NCI-H510A (cell line): ENCODE measurements at regions not wholly inside any gene's neighbourhood (a gene's known extent, or its start where the extent isn't known, plus 50 kb on each side); places are given as distances from the start of the nearest gene placed in this dataset.
"Not testable (repeated sequence)": the region's sequence is repeated elsewhere in the genome, so short reads cannot be mapped to it uniquely, and the experiment has no call there.

Experiments
- DNase-seq: peaks from one replicate; lab custom pipeline; 2025; lab: John Stamatoyannopoulos, UW

DNA sequence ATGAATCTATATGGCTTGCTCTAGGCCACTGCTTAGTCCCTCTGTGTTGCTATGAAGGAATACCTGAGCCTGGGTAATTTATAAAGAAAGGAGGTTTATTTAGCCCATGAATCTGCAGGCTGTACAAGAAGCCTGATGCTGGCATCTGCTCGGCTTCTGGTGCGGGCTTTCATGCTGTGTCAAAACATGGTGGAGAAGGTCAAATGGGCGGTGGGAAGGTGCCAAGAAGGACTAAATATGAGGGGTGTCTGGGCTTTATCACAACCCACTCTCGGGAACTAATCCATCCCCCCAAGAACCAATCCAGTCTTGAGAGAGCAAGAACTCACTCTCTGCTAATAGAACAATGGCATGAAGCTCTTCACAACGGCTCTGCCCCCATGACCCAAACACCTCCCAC lies 481.6 kb downstream of the EIPR1 start:
- no peak for DNase-seq

DNA sequence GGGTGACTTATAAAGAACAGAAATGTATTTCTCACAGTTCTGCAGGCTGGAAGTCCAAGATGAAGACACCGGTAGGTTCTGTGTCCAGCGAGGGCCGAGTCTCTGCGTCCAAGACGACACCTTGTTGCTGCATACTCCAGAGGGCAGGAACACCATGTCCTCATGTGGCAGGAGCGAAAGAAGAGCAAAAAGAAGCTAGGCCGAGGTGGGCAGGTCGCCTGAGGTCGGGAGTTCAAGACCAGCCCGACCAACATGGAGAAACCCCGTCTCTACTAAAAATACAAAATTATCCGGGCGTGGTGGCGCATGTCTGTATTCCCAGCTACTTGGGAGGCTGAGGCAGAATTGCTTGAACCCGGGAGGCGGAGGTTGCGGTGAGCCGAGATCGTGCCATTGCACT lies 483.6 kb downstream of the EIPR1 start:
- DNase-seq: not testable (repeated sequence)

- no peak for DNase-seq
Observed at GRCh38 chr2:2892892-2893291, 484.7 kb downstream of the EIPR1 start.

GRCh38 chr2:2892378-2892777 lies 485.2 kb downstream of the EIPR1 start:
- no peak for DNase-seq

GRCh38 chr2:2890901-2891300 lies 486.7 kb downstream of the EIPR1 start:
- no peak for DNase-seq

GRCh38 chr2:2890246-2890645 lies 487.4 kb downstream of the EIPR1 start:
- DNase-seq: no peak

DNA sequence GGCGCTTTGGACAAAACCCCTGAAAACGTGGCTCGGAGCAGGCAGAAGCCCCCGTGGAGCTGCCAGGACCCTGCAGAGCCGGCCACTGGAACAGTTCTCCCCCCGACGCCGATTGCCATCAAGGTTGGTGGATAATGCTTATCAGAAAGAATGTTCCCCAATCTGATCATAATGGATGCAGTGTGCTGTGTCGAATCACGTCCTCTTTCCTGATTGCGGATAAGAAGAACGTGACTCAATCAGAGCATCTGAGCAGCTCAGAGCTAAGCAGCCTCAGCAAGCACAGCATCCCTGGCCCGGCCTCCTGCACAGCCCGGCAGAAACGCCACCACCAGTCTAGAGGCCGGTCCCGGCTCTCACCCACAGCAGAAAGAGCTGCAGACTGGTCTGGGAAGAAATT lies 488.0 kb downstream of the EIPR1 start:
- DNase-seq: no peak

- no peak for DNase-seq
Observed at GRCh38 chr2:2889141-2889540, 488.5 kb downstream of the EIPR1 start.

- no peak for DNase-seq
Observed at GRCh38 chr2:2887772-2888387, 489.7 kb downstream of the EIPR1 start.

- DNase-seq: no peak
Observed at GRCh38 chr2:2886922-2887321, 490.7 kb downstream of the EIPR1 start.

GRCh38 chr2:2881499-2881898 lies 496.1 kb downstream of the EIPR1 start:
- no peak for DNase-seq

DNA sequence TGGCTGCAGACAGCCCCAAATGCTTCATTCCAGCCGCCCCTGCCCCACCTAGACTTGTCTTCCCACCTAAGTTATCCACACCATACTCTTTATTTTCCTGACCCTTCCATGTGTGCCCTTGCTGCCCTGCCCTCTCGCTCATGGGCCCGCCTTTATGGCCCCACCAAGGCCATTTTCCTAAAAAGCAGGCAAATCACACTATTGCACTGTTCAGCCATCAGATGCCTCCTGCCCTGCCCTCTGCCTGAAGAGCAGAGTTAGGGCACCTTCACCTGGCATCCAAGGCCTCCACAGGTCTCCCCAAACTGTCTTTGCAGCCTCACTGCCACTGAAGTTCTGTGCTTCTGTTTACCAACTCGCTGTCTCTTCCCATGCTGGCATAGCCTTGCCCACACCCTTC lies 496.7 kb downstream of the EIPR1 start:
- DNase-seq: no peak

DNA sequence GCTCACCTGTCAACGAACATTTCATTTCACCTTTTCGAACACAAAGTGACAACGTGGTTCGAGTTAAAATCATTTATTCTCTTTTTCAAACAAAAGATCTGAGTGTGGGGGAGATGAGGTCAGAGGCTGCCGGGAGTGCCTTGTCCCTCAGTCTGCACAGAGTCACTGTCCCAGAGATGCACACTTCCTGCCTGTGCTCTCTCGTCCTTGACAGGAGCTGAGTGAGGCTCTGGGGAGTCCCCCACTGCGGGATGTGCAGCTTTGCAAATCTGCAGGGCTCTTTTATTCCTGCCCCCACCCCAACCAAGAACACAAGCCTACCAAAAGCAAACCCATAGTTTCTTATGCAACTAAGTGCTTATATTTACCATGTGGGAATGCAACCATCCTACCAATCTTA lies 497.8 kb downstream of the EIPR1 start:
- no peak for DNase-seq

DNA sequence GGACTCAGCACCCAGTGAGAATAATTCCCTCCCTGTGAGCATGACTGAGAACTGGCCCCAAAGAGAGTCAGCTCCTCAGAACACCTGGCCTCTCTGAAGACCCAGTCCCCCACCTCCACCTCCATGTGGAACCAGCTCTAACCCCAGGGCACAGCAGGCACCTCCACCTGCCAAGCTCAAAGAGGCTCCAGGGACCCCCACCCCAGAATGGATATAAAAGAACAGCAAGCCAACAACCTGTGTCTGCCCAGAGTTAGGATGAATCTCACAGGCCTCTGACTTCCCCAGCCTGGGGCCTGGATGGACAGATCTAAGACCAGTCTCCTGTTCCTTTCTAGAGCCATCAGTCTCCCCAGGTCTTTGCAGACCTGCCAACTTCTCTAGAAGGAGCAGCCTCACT lies 498.5 kb downstream of the EIPR1 start:
- DNase-seq: no peak

DNA sequence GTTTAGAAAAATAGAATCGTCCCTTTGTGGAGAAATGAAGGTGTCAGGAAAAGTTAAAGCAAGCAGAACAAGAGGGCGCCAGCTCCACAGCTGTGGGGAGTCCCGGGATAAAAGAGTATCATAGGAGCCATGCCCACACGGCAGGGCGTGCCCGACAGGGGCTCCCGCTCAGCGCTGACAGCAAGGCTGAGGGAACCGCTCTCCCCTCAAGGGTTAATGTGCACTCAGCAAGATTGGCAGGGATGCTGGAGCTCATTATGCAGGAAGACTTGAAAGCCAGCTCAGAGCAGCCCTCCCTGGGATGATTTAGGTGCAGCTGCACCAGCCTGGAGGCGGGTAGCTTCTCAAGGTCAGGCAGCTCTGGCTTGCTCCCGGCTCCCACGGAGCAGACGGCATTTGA lies 500.2 kb downstream of the EIPR1 start:
- no peak for DNase-seq

DNA sequence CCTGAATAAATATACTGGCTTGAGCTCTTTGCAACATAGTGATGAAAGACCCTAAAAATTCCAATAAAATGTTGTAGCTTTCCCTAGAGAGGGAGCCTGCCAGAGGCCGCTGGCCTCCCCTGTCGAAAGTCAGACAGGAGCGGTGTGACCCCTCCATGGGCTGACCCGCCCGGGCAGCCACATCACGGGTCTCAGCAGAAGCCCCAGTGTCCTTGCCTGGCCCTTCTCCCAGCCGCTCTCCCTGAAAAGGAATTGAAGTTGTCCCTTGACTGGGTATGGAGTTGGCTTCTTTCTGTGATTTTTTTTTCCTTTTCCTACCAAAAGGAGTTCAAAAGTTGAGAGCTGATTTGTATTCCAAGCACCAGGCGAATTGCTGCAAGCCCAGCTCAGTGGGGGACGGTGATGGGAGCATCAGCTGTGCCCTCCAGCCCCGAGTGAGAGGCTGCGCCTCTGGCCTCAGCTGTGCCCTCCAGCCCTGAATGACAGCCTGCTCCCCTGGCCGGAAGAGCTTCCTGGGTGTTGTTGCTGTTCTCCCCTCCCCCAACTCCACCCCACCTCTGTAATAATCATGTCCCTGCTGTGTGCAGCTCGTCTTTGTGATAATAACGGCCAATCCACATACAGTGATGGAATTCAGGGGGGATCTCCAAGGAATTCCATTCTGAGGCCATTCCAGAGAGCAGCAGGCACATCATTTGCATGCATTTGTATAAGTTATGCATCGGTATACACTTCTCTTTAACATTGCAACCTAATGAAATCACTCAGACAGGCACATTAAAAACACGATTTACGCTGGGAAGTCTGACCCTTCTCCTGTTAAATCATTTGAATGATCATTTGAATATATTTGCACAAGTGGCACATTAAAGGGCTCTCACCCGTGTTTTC lies 501.0 kb downstream of the EIPR1 start:
- DNase-seq: no peak

DNA sequence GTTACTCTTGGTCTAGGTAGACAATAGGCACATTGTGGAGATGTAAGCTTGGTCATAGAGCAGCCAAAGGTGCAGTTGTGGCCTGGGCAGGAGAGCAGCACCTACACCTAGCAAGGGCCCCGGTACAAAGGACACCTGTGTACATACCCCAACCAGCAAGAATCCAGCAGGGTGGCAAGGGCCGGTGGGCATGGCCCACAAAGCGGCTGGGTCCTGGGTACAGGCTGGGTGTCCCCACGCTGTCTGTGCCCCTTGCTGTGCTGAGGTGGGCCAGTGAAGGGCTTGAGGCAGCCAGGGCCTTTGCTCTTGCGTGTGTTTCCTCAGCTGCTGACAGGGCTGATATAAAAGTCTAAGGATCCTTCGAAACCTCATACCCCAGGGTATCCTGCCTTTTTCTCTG lies 501.8 kb downstream of the EIPR1 start:
- no peak for DNase-seq

DNA sequence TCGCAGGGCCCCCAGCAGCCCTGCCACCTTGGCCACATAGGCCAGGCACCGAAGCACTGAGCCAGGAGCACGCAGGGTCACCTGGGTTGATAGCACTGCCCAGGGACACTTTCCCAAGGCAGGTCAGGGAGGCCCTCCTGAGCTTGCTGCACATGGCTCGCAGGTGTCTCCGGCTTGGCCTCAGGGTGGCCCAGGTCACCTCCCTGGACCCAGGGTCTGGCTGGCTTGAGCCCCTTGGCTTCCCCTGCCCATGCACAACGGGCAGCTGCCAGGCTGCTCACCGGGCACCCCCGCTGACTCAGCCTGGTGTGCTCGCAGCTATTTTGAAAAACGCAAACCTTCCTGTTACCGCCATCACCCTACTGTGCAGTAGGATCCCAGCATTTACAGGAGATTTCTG lies 502.3 kb downstream of the EIPR1 start:
- no peak for DNase-seq

DNA sequence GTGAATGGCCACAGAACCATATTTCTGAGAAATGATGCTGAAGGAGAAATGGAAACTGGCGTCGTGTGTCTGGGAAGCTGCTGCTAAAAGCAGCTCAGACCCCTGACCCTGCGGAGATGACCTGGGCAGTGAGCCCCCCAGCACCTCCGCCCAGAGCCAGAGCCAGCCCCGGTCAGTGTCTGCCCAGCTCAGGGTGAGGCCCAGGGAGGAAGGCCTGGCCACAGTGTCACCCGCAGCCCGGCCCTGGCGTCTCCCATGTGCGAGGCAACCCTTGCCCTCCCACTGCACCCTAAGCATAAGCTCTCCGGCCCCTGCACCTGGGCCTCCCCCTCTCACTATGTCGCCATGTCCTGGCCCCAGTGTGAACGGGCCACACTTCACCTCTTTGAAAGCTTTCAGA lies 502.8 kb downstream of the EIPR1 start:
- DNase-seq: no peak

DNA sequence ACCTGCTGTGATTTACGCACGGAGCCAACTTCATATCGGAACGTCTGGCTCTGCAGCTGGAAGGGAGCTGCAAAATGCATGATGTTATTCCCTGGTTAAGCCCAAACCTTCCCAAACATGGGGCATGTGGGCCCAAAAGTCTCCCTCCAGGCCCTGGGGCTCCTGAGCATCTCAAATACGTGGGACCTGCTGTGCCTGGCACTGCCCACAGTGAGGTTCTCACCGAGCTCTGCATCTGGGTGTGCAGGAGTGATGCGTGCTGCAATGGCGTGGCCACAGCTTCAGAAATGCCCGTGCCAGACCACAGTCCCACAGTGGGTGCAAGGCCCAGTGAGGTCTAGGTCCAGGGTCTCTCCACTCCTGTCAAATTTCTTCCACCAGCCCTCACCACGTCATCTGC lies 503.3 kb downstream of the EIPR1 start:
- no peak for DNase-seq

GRCh38 chr2:2873450-2873811 lies 504.2 kb downstream of the EIPR1 start:
- DNase-seq: peak; percentile 18

- no peak for DNase-seq
Observed at GRCh38 chr2:2872713-2873449, 504.7 kb downstream of the EIPR1 start.

GRCh38 chr2:2872309-2872617 lies 505.4 kb downstream of the EIPR1 start:
- no peak for DNase-seq
